GM23338 (cell line): ENCODE measurements at regions not wholly inside any gene's neighbourhood (a gene's known extent, or its start where the extent isn't known, plus 50 kb on each side); places are given as distances from the start of the nearest gene placed in this dataset.
A peak's percentile ranks its signal among the peaks of the same experiment; 100 is the strongest.

Source experiments
- ATAC-seq: fragments of 200-7000 bp; cut with Tn5 transposase; 3 replicates; pipeline ENCODE4 v1.9.1; 2020
- DNase-seq: peaks from one replicate; pipeline ENCODE4 v3.0.0-alpha.2; 2015; ENCODE audit warnings: low spot score
- H2AFZ ChIP-seq: fragments of 200-600 bp; sonication (generic); 2 replicates; pipeline ENCODE4 v1.8.0; 2016; ENCODE audit warnings: antibody characterized with exemption, mild to moderate bottlenecking, moderate library complexity
- H3F3A ChIP-seq: fragments of 200-600 bp; sonication (generic); replicated peaks from 2 replicates; pipeline ENCODE4 v1.8.0; 2017; ENCODE audit warnings: antibody characterized with exemption, mixed run types, low read depth
- H3K27ac ChIP-seq: fragments of 200-600 bp; sonication (generic); 2 replicates; pipeline ENCODE4 v1.6.1; 2016; ENCODE audit warnings: low read depth
- H3K27me3 ChIP-seq: fragments of 200-600 bp; sonication (generic); 2 replicates; pipeline ENCODE4 v1.8.0; 2016; ENCODE audit warnings: mild to moderate bottlenecking, mixed run types, moderate library complexity; ENCODE audit not compliant: insufficient read depth
- H3K36me3 ChIP-seq: fragments of 200-600 bp; sonication (generic); 2 replicates; pipeline ENCODE4 v1.8.0; 2016; ENCODE audit warnings: mild to moderate bottlenecking; ENCODE audit not compliant: insufficient read depth
- H3K4me1 ChIP-seq: fragments of 200-600 bp; sonication (generic); 2 replicates; pipeline ENCODE4 v1.8.0; 2016; ENCODE audit warnings: mild to moderate bottlenecking, moderate library complexity; ENCODE audit not compliant: insufficient read depth
- H3K4me2 ChIP-seq: fragments of 200-600 bp; sonication (generic); 2 replicates; pipeline ENCODE4 v1.7.1; 2017; ENCODE audit warnings: mixed run types
- H3K4me3 ChIP-seq: fragments of 200-600 bp; sonication (generic); 2 replicates; pipeline ENCODE4 v1.6.1; 2016; ENCODE audit warnings: mixed run types
- H3K79me2 ChIP-seq: fragments of 200-600 bp; sonication (generic); replicated peaks from 2 replicates; pipeline ENCODE4 v1.8.0; 2017; ENCODE audit warnings: mild to moderate bottlenecking; ENCODE audit not compliant: insufficient read depth
- H3K9me2 ChIP-seq: fragments of 200-600 bp; sonication (generic); 2 replicates; pipeline ENCODE4 v1.8.0; 2017; ENCODE audit not compliant: insufficient read depth
- H4K20me1 ChIP-seq: fragments of 200-600 bp; sonication (generic); replicated peaks from 2 replicates; pipeline ENCODE4 v1.8.0; 2017; ENCODE audit warnings: mild to moderate bottlenecking; ENCODE audit not compliant: insufficient read depth
- H3K27ac Mint-ChIP-seq: 2 replicates; pipeline ENCODE4 v1.8.0; 2020; ENCODE audit warnings: inconsistent platforms, mild to moderate bottlenecking, moderate library complexity, mixed read lengths
- H3K27me3 Mint-ChIP-seq: 3 replicates; pipeline ENCODE4 v1.8.0; 2022; ENCODE audit warnings: low read depth, mild to moderate bottlenecking, moderate library complexity, mixed read lengths, inconsistent platforms; ENCODE audit not compliant: insufficient read depth, poor library complexity
- H3K36me3 Mint-ChIP-seq: 3 replicates; pipeline ENCODE4 v1.8.0; 2021; ENCODE audit warnings: low read depth, mild to moderate bottlenecking, inconsistent platforms, moderate library complexity, mixed read lengths
- H3K4me1 Mint-ChIP-seq: 3 replicates; pipeline ENCODE4 v1.8.0; 2020; ENCODE audit warnings: mild to moderate bottlenecking, inconsistent platforms, mixed read lengths
- H3K4me3 Mint-ChIP-seq: 3 replicates; pipeline ENCODE4 v1.8.0; 2021; ENCODE audit warnings: moderate library complexity, mild to moderate bottlenecking, inconsistent platforms, mixed read lengths
- H3K9me3 Mint-ChIP-seq: 3 replicates; pipeline ENCODE4 v1.8.0; 2020; ENCODE audit warnings: moderate library complexity, mild to moderate bottlenecking, inconsistent platforms, mixed read lengths
- CREB1 ChIP-seq: fragments of 250-450 bp; sonication (Bioruptor Pico); IDR thresholded peaks from 2 replicates; pipeline ENCODE4 v1.5.0; 2020; ENCODE audit warnings: low read depth, mild to moderate bottlenecking, moderate library complexity
- EZH2 ChIP-seq: fragments of 200-600 bp; sonication (generic); IDR thresholded peaks from one replicate; pipeline ENCODE4 v1.8.0; 2017; ENCODE audit warnings: antibody characterized with exemption, mild to moderate bottlenecking, low read depth; ENCODE audit not compliant: unreplicated experiment
- EZH2phosphoT487 ChIP-seq: fragments of 200-600 bp; sonication (generic); IDR thresholded peaks from one replicate; pipeline ENCODE4 v1.8.1; 2018; ENCODE audit warnings: antibody characterized with exemption; ENCODE audit not compliant: unreplicated experiment
- JUNB ChIP-seq: IDR thresholded peaks from one replicate; pipeline ENCODE4 v1.6.1; 2016; ENCODE audit warnings: antibody characterized with exemption; ENCODE audit not compliant: unreplicated experiment
- NANOG ChIP-seq: IDR thresholded peaks from 2 replicates; pipeline ENCODE4 v1.6.1; 2016; ENCODE audit warnings: antibody characterized with exemption, borderline replicate concordance
- POLR2AphosphoS5 ChIP-seq: IDR thresholded peaks from 2 replicates; pipeline ENCODE4 v1.6.1; 2016; ENCODE audit warnings: antibody characterized with exemption, low read depth
- STAT1 ChIP-seq: IDR thresholded peaks from one replicate; pipeline ENCODE4 v1.6.1; 2016; ENCODE audit warnings: antibody characterized with exemption; ENCODE audit not compliant: unreplicated experiment
- ZNF114 ChIP-seq: fragments of 250-450 bp; sonication (Bioruptor Pico); IDR thresholded peaks from 2 replicates; pipeline ENCODE4 v1.5.0; 2020; ENCODE audit warnings: mild to moderate bottlenecking, moderate library complexity
- ZNF331 ChIP-seq: fragments of 250-450 bp; sonication (Bioruptor Pico); IDR thresholded peaks from 2 replicates; pipeline ENCODE4 v1.5.0; 2020; ENCODE audit warnings: low read depth, mild to moderate bottlenecking, moderate library complexity
- TF ChIP-seq, protein P1 (sequence below): fragments of 250-450 bp; sonication (Bioruptor Pico); IDR thresholded peaks from 2 replicates; pipeline ENCODE4 v1.5.0; 2020; ENCODE audit warnings: mild to moderate bottlenecking, moderate library complexity
- TF ChIP-seq, protein P2 (sequence below), 2 experiments: fragments of 200-600 bp in 1 of 2; sonication (generic) in 1 of 2; conservative IDR thresholded peaks; 2 replicates each; pipeline versions ENCODE4 v1.5.1 to v1.6.1; 2016 to 2017; ENCODE audit warnings: antibody characterized with exemption in 2 of 2, low read depth in 2 of 2, mild to moderate bottlenecking in 2 of 2, moderate library complexity in 1 of 2
- TF ChIP-seq, protein P3 (sequence below): IDR thresholded peaks from one replicate; pipeline ENCODE4 v1.6.1; 2018; ENCODE audit warnings: antibody characterized with exemption; ENCODE audit not compliant: unreplicated experiment
- TF ChIP-seq, protein P4 (sequence below): IDR thresholded peaks from 2 replicates; pipeline ENCODE4 v1.6.1; 2016; ENCODE audit warnings: antibody characterized with exemption

DNA sequence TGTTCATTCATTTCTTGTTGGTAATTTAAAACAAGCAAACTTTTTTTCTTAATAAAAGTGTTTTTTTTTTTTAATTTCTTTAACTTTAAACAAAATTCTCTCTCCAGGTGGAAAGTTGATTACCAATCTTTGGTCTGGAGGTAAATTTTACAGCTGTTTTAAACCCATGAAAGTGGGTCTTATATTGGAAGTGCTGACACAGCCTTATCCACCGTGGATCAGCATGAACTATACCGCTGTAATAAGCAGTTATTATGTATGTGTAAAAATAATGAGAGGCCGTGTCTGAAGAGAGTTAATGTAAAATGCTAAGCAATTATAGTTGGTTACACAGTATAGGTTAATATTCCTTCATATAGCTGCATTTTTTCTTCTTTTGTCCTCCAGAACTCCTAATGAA is 378.1 kb upstream of the ATP5MC3 start (continued):
- TF ChIP-seq POLR2AphosphoS5, result no peak
- no peak for TF ChIP-seq STAT1

DNA sequence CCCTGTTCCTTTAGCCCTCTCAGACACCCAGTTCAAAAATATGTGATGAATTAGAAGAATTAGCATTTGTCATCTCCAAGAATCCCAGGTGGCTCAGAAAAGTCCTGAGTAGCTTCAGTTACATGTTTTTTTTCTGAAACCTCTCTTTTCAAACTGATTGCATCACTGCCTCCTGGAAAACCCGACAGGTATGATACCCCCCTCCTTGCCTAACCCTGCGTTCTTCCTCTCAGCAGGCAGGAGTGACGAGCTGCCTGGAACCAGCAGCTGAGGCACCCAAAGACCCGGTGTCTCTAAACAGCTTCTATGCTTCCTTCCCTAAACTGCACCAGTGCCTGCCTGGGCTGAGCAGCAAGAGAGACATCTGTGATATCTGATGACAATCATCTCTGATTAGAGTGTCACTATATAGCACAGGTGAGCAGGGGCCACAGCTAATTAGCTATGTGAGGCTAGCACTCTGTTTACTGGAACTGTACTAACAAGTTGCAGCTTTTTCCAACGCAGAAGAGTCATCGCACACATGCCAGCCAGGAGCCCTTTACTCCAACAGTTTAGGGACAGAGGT is 376.4 kb upstream of the ATP5MC3 start:
- H3K27ac ChIP-seq, result no peak overlapping the region
- TF ChIP-seq, protein P1, sequence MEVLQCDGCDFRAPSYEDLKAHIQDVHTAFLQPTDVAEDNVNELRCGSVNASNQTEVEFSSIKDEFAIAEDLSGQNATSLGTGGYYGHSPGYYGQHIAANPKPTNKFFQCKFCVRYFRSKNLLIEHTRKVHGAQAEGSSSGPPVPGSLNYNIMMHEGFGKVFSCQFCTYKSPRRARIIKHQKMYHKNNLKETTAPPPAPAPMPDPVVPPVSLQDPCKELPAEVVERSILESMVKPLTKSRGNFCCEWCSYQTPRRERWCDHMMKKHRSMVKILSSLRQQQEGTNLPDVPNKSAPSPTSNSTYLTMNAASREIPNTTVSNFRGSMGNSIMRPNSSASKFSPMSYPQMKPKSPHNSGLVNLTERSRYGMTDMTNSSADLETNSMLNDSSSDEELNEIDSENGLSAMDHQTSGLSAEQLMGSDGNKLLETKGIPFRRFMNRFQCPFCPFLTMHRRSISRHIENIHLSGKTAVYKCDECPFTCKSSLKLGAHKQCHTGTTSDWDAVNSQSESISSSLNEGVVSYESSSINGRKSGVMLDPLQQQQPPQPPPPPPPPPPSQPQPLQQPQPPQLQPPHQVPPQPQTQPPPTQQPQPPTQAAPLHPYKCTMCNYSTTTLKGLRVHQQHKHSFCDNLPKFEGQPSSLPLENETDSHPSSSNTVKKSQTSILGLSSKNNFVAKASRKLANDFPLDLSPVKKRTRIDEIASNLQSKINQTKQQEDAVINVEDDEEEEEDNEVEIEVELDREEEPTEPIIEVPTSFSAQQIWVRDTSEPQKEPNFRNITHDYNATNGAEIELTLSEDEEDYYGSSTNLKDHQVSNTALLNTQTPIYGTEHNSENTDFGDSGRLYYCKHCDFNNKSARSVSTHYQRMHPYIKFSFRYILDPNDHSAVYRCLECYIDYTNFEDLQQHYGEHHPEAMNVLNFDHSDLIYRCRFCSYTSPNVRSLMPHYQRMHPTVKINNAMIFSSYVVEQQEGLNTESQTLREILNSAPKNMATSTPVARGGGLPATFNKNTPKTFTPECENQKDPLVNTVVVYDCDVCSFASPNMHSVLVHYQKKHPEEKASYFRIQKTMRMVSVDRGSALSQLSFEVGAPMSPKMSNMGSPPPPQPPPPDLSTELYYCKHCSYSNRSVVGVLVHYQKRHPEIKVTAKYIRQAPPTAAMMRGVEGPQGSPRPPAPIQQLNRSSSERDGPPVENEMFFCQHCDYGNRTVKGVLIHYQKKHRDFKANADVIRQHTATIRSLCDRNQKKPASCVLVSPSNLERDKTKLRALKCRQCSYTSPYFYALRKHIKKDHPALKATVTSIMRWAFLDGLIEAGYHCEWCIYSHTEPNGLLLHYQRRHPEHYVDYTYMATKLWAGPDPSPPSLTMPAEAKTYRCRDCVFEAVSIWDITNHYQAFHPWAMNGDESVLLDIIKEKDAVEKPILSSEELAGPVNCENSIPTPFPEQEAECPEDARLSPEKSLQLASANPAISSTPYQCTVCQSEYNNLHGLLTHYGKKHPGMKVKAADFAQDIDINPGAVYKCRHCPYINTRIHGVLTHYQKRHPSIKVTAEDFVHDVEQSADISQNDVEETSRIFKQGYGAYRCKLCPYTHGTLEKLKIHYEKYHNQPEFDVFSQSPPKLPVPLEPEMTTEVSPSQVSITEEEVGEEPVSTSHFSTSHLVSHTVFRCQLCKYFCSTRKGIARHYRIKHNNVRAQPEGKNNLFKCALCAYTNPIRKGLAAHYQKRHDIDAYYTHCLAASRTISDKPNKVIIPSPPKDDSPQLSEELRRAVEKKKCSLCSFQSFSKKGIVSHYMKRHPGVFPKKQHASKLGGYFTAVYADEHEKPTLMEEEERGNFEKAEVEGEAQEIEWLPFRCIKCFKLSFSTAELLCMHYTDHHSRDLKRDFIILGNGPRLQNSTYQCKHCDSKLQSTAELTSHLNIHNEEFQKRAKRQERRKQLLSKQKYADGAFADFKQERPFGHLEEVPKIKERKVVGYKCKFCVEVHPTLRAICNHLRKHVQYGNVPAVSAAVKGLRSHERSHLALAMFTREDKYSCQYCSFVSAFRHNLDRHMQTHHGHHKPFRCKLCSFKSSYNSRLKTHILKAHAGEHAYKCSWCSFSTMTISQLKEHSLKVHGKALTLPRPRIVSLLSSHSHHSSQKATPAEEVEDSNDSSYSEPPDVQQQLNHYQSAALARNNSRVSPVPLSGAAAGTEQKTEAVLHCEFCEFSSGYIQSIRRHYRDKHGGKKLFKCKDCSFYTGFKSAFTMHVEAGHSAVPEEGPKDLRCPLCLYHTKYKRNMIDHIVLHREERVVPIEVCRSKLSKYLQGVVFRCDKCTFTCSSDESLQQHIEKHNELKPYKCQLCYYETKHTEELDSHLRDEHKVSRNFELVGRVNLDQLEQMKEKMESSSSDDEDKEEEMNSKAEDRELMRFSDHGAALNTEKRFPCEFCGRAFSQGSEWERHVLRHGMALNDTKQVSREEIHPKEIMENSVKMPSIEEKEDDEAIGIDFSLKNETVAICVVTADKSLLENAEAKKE, result no peak
- TF ChIP-seq ZNF331 (CRISPR knock-in tag), result no peak
- TF ChIP-seq, protein P2, sequence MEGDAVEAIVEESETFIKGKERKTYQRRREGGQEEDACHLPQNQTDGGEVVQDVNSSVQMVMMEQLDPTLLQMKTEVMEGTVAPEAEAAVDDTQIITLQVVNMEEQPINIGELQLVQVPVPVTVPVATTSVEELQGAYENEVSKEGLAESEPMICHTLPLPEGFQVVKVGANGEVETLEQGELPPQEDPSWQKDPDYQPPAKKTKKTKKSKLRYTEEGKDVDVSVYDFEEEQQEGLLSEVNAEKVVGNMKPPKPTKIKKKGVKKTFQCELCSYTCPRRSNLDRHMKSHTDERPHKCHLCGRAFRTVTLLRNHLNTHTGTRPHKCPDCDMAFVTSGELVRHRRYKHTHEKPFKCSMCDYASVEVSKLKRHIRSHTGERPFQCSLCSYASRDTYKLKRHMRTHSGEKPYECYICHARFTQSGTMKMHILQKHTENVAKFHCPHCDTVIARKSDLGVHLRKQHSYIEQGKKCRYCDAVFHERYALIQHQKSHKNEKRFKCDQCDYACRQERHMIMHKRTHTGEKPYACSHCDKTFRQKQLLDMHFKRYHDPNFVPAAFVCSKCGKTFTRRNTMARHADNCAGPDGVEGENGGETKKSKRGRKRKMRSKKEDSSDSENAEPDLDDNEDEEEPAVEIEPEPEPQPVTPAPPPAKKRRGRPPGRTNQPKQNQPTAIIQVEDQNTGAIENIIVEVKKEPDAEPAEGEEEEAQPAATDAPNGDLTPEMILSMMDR (conservative IDR thresholded peaks at IDR 0.05; ENCODE audit: low read depth in 2 of 2), result no peak
- no peak for TF ChIP-seq POLR2AphosphoS5
- no peak for TF ChIP-seq ZNF114 (CRISPR knock-in tag)
- TF ChIP-seq JUNB, result no peak
- TF ChIP-seq, protein P3, sequence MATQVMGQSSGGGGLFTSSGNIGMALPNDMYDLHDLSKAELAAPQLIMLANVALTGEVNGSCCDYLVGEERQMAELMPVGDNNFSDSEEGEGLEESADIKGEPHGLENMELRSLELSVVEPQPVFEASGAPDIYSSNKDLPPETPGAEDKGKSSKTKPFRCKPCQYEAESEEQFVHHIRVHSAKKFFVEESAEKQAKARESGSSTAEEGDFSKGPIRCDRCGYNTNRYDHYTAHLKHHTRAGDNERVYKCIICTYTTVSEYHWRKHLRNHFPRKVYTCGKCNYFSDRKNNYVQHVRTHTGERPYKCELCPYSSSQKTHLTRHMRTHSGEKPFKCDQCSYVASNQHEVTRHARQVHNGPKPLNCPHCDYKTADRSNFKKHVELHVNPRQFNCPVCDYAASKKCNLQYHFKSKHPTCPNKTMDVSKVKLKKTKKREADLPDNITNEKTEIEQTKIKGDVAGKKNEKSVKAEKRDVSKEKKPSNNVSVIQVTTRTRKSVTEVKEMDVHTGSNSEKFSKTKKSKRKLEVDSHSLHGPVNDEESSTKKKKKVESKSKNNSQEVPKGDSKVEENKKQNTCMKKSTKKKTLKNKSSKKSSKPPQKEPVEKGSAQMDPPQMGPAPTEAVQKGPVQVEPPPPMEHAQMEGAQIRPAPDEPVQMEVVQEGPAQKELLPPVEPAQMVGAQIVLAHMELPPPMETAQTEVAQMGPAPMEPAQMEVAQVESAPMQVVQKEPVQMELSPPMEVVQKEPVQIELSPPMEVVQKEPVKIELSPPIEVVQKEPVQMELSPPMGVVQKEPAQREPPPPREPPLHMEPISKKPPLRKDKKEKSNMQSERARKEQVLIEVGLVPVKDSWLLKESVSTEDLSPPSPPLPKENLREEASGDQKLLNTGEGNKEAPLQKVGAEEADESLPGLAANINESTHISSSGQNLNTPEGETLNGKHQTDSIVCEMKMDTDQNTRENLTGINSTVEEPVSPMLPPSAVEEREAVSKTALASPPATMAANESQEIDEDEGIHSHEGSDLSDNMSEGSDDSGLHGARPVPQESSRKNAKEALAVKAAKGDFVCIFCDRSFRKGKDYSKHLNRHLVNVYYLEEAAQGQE, result no peak
- TF ChIP-seq NANOG, result no peak
- TF ChIP-seq CREB1 (CRISPR knock-in tag), result no peak
- no peak for TF ChIP-seq EZH2phosphoT487
- TF ChIP-seq, protein P4, sequence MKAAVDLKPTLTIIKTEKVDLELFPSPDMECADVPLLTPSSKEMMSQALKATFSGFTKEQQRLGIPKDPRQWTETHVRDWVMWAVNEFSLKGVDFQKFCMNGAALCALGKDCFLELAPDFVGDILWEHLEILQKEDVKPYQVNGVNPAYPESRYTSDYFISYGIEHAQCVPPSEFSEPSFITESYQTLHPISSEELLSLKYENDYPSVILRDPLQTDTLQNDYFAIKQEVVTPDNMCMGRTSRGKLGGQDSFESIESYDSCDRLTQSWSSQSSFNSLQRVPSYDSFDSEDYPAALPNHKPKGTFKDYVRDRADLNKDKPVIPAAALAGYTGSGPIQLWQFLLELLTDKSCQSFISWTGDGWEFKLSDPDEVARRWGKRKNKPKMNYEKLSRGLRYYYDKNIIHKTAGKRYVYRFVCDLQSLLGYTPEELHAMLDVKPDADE, result no peak
- TF ChIP-seq EZH2, result no peak
- TF ChIP-seq STAT1, result no peak
- H2AFZ ChIP-seq, result peak overlapping the region; percentile 64; the same call in 1 of the 2 replicates
- H3K36me3 ChIP-seq, result no peaks in the 10 kb centered on the region
- no peaks in the 10 kb centered on the region for H3K79me2 ChIP-seq
- peaks cover 3% of the 10 kb centered on the region for H3K9me2 ChIP-seq
- Mint-ChIP-seq H3K27me3 (peaks cover 9% of the 10 kb centered on the region), H3K36me3 (no peaks in the 10 kb centered on the region), H3K4me1 (peaks cover 23% of the 10 kb centered on the region), H3K9me3 (no peaks in the 10 kb centered on the region), H3K4me3 (no peak overlapping the region), H3K27ac (no peak overlapping the region)
- H3K4me1 ChIP-seq, result peaks cover 15% of the 10 kb centered on the region
- H4K20me1 ChIP-seq, result no peaks in the 10 kb centered on the region
- H3K4me3 ChIP-seq, result no peak overlapping the region
- DNase-seq (peak; percentile 21), ATAC-seq (peak; percentile 81)
- H3F3A ChIP-seq, result no peaks in the 10 kb centered on the region
- H3K4me2 ChIP-seq, result no peak overlapping the region
- no peaks in the 10 kb centered on the region for H3K27me3 ChIP-seq
